Hepatocyte (in vitro differentiated cells): ENCODE measurements at regions not wholly inside any gene's neighbourhood (a gene's known extent, or its start where the extent isn't known, plus 50 kb on each side); places are given as distances from the start of the nearest gene placed in this dataset.

Experiments used
- CTCF ChIP-seq: fragments of 200-600 bp; sonication (generic); IDR thresholded peaks from 2 replicates; pipeline ENCODE4 v1.5.1; 2016; ENCODE audit warnings: antibody characterized with exemption, mild to moderate bottlenecking; ENCODE audit not compliant: poor library complexity
- EZH2 ChIP-seq: fragments of 200-600 bp; sonication (generic); IDR thresholded peaks from 2 replicates; pipeline ENCODE4 v1.6.1; 2016; ENCODE audit warnings: antibody characterized with exemption, mild to moderate bottlenecking, borderline replicate concordance

GRCh38 chr2:205850132-205850531 lies 167.8 kb downstream of the NRP2 start:
- TF ChIP-seq CTCF = no peak
- no peak for TF ChIP-seq EZH2
